DMS 273 (cell line): ENCODE measurements at regions not wholly inside any gene's neighbourhood (a gene's known extent, or its start where the extent isn't known, plus 50 kb on each side); places are given as distances from the start of the nearest gene placed in this dataset.

Experiments used
- DNase-seq: peaks from one replicate; lab custom pipeline; 2025; ENCODE audit not compliant: unreplicated experiment; lab: John Stamatoyannopoulos, UW

GRCh38 chr13:40401911-40402776, 264.3 kb downstream of the FOXO1 start:
- peak; percentile 29 for DNase-seq

- no peak for DNase-seq
These were observed 263.5 kb downstream of the FOXO1 start for GRCh38 chr13:40402931-40403431.

- DNase-seq = no peak
These were observed 262.8 kb downstream of the FOXO1 start for GRCh38 chr13:40403509-40404241.

GRCh38 chr13:40404407-40404806, 262.0 kb downstream of the FOXO1 start:
- no peak for DNase-seq

- no peak for DNase-seq
These were observed 261.3 kb downstream of the FOXO1 start for GRCh38 chr13:40404967-40405716.

GRCh38 chr13:40406405-40407120, 259.9 kb downstream of the FOXO1 start:
- no peak for DNase-seq

GRCh38 chr13:40407567-40407966, 258.9 kb downstream of the FOXO1 start:
- no peak for DNase-seq

- no peak for DNase-seq
These were observed 257.8 kb downstream of the FOXO1 start for GRCh38 chr13:40408602-40409001.

GRCh38 chr13:40409278-40409677, 257.2 kb downstream of the FOXO1 start:
- DNase-seq = no peak

- peak; percentile 24 for DNase-seq
These were observed 256.1 kb downstream of the FOXO1 start for GRCh38 chr13:40410315-40410714.

- DNase-seq = no peak
These were observed 246.2 kb downstream of the FOXO1 start for GRCh38 chr13:40420160-40420740.

- DNase-seq = no peak
These were observed 243.7 kb downstream of the FOXO1 start for GRCh38 chr13:40422588-40423235.

GRCh38 chr13:40428354-40428753, 238.1 kb downstream of the FOXO1 start:
- DNase-seq = no peak

- peak; percentile 52 for DNase-seq
These were observed 236.5 kb downstream of the FOXO1 start for GRCh38 chr13:40429706-40430545.

- no peak for DNase-seq
These were observed 234.1 kb downstream of the FOXO1 start for GRCh38 chr13:40432018-40432978.

- DNase-seq = no peak
These were observed 233.4 kb downstream of the FOXO1 start for GRCh38 chr13:40433001-40433400.

GRCh38 chr13:40433577-40433976, 232.9 kb downstream of the FOXO1 start:
- no peak for DNase-seq
